ENCODE measurements at regions not wholly inside any gene's neighbourhood (a gene's known extent, or its start where the extent isn't known, plus 50 kb on each side); places are given as distances from the start of the nearest gene placed in this dataset.
A peak's percentile ranks its signal among the peaks of the same experiment; 100 is the strongest.

DNA sequence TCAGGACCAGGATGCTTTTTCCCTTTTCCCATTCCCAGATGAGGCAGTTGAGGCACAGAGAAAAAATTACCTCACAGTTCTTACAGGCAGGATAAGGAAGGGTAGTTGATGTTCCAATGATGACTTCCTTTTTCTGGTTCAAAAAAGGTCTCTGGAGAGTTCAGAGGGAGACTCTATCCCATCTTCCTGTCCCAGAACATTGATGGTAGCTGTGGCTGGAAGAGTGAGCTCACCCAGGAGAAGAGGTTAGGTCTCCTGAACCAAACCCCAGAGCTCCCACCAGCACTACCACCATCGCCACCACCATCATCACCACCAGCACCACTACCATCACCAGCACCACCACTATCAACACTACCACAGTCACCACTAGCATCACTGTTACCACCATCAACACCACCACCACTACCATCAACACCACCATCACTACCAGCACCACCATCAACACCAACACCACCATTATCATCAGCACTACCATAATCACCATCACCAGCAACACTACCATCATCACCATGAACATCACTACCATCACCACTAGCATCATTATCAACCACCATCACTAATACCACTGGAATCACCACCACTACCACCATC is 105.5 kb upstream of the RUNX3 start:
- no peak for DNase-seq

- DNase-seq: no peak
Measured at GRCh38 chr1:25034736-25035522, 104.9 kb upstream of the RUNX3 start.

GRCh38 chr1:25033828-25034705 is 104.0 kb upstream of the RUNX3 start:
- DNase-seq: no peak

- no peak for DNase-seq
Measured at GRCh38 chr1:25033030-25033827, 103.2 kb upstream of the RUNX3 start.

DNA sequence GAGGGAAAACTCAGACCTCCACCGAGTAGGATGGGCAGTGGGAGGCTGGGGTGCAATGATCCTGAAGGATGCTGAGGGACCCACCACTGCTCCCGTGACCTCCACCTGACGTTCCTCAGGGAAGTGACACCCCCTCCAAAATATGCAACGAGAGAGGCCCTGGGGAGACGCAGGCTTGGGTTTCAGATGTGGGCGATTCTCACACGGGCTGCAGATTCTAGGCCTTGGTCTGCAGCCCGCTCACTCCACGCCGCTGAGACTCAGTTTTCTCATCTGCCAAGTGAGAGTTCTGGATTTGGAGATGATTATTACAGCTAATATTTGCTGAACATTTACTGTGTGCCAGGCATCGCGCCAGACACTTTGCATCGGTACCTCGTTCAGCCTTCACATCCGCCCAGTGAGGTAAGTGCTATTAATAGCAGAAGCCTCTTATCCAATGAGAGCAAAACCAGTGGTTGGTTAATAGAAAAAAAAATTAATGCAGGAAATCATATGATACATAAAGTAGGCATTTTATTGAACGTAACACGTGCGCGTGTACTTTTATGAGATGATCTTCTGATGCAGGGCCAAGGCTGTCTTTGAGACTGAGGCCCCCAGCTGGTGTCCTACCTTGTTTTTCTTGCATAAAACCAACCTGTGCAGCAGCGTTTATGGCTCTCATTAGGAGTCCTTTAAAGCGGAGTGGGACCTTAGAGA is 102.0 kb upstream of the RUNX3 start:
- no peak for DNase-seq

- no peak for DNase-seq
Measured at GRCh38 chr1:25031601-25031965, 101.5 kb upstream of the RUNX3 start.

DNA sequence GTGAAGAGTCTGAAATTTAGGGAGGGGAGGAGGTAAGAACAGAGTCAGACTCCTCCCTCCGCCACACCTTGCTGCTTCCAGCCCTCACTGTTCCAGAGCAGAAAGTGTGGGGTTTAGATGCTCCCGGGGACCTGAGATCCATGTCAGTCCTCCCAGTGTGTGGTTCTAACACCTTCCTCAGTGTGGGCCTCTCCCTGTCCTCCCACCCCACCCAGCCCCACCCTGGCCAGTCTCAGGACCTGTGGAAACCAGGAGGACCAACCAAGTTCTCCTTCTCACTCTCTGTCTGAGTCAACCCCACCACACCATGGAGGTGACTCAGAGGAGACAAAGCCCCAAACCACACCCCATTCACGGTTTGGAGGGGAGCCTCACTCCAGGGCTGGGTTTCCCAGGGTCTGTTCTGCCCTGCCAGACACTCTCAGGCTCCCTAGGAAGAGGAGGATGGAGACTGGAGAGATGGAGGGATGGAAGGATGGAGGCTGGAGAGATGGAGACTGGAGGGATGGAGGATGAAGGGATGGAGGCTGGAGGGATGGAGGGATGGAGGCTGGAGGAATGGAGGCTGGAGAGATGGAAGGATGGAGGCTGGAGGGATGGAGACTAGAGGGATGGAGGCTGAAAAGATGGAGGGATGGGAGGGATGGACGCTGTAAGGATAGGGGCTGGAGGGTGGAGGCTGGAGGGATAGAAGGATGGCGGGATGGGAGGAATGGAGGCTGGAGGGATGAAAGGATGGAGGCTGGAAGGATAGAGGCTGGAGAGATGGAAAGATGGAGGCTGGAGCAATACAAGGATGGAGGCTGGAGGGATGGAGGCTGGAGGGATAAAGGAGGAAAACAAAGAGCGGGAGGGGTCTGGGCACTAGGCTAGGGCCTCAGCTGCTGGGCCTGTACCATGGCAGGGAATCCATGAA is 100.9 kb upstream of the RUNX3 start:
- DNase-seq: no peak

DNA sequence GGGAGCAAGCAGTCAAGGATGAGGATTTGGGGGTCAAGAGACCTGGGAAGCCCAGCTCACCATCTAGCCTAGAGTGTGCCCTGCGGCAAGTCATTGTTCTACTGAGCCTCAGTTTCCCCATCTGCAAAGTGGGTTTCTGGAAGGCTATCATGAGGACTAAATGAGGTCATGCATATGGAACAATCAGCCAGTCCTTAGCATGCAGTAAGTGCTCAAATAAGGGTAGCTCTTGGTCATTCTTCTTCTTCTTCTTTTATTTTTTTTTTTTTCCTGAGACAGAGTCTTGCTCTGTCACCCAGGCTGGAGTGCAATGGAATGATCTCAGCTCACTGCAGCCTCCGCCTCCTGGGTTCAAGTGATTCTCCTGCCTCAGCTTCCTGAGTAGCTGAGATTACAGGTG is 99.9 kb upstream of the RUNX3 start:
- DNase-seq: no peak

DNA sequence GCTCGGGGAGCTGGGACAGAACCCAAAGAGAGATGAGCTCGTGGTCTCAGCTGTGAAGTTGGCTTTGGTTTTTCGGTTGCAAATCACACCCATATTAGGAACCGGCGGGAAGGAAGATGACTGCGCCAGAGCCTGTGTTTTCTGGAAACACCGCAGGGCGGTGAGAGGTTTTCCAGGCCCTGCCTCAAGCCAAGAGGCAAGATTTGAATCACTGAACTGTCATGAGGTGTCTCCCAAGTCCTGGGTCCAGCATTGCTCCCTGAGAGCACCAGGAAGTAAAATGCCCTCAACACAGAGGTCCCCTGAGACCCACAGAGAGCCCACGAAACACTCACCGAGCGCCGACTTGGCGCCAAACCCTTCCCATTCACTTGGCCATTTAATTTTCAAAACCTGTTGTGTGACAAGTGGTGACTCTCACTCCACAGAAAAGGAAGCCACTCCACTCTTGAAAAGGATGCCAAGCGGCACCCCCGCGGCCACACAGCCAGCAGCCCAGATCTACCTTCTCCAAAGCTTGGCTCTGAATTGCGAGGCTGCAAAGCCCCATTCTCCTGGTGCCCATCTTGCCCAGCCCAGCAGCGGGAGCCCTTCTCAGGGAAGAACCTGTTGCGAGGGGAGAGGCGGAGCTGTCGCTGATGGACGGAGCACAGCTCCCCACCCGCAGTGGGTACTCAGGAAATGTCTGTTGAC is 99.0 kb upstream of the RUNX3 start:
- DNase-seq: no peak

GRCh38 chr1:25028587-25028906 is 98.5 kb upstream of the RUNX3 start:
- DNase-seq: no peak

- DNase-seq: no peak
Measured at GRCh38 chr1:25027822-25028586, 97.9 kb upstream of the RUNX3 start.

- no peak for DNase-seq
Measured at GRCh38 chr1:25026730-25027450, 96.8 kb upstream of the RUNX3 start.

- DNase-seq: no peak
Measured at GRCh38 chr1:25026304-25026703, 96.2 kb upstream of the RUNX3 start.

DNA sequence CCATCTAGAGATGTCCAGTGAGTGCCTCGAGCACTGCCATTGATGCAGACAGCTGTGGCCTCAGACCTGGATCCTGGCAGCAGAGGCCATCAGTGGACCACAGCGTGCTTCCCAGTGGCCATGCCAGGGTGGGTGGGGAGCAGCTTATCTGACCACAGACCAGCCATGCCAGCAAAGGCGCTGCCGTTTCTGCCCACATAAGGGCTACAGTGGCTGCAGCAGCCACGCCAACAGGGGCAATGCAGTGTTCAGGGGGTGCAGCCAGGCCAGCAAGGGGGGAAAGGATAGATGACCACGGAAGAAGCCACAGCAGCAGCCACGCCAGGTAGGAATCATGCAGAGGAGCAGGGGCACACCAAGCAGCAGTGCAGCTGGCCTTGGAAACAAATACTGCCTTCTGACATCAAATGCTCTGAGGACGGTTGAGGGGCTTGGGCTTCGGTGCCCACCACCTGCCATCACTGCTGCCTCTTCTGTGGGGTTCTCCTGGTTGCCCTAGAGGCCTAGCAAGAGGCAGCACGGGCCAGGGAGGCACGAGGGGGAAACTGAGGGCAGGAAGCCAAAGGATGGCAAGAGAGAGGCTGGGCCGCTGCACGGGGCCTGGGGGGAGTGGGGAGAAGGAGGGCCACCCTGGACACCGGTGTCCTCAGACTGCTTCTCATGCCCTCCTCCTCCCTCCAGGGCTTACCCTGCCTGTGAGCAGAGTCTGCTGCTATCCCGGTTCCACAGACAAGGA is 94.7 kb upstream of the RUNX3 start:
- DNase-seq: no peak

GRCh38 chr1:25023826-25024225 is 93.8 kb upstream of the RUNX3 start:
- no peak for DNase-seq

DNA sequence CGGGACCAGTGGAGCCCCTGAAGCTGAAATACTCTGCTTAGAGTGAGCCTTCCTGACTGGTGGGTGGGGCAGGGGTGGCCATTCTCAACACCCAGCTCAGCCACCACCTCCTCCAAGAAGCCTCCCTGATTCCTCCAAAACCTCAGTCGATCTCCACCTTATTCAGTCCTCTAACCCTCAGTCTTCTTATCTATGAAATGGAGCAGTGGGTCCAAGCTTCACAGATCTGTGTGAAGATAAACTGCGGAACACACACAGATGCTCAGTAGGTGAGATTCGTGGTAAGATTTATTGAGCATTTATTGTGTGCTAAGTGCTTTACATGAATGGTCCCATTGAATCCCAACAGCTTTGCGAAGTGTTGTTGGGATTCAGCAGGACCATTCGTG is 93.1 kb upstream of the RUNX3 start:
- no peak for DNase-seq

DNA sequence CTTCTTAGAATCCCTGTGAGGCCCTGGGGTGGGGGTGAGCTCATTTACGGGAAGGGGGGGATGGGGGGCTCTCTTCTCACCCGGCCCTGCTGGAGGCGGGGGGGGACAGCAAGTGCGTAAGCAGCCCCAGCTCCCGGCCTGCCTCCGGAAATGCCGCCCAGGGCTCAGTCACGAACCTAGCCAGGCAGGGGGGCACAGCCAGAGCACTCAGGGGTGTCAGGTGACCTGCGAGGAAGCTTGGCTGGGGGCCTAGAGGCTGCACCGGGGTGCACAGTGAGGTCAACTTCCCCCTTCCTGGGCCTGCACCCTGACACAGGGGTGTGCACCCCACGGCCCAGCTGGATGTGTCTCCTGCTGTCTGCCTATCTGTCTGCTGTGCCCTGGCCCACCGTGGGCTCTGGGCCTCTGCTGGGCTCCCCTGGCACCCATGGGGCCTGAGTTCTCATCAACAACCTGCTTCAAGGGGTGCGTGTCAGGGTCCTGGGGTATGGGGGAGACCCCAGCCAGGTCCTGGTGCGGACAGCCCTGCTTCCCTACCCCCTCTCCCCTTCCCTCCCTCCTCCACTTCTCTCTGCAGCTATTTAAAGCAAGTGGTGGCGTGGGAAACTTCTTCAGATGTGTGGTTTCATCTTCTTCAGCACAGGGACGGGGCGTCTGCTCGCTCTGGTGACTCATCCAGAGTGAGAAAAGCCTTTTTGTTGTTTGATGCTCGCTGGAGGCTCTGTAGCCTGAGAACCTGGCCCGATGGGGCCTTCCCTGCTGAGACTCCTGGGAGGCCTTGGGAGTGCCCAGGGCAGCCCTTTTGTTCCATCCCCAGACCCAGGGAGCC is 92.5 kb upstream of the RUNX3 start:
- peak; percentile 46 for DNase-seq
